Nephron progenitor cell (in vitro differentiated cells): ENCODE measurements at regions not wholly inside any gene's neighbourhood (a gene's known extent, or its start where the extent isn't known, plus 50 kb on each side); places are given as distances from the start of the nearest gene placed in this dataset.

ENCODE experiments used
- DNase-seq: peaks from one replicate; pipeline ENCODE4 v3.0.0; 2021
- H3K27ac Mint-ChIP-seq: 2 replicates; pipeline ENCODE4 v1.8.0; 2021; ENCODE audit warnings: mild to moderate bottlenecking, moderate library complexity, mixed read lengths
- H3K27me3 Mint-ChIP-seq: 2 replicates; pipeline ENCODE4 v1.8.0; 2021; ENCODE audit warnings: mild to moderate bottlenecking, low read depth, mixed read lengths; ENCODE audit not compliant: poor library complexity
- H3K36me3 Mint-ChIP-seq: 2 replicates; pipeline ENCODE4 v1.8.0; 2021; ENCODE audit warnings: low read depth, mixed read lengths
- H3K4me1 Mint-ChIP-seq: 2 replicates; pipeline ENCODE4 v1.8.0; 2021; ENCODE audit warnings: mixed read lengths
- H3K4me3 Mint-ChIP-seq: 2 replicates; pipeline ENCODE4 v1.8.0; 2021; ENCODE audit warnings: mild to moderate bottlenecking, moderate library complexity, mixed read lengths
- H3K9me3 Mint-ChIP-seq: 2 replicates; pipeline ENCODE4 v1.8.0; 2021; ENCODE audit warnings: mild to moderate bottlenecking, moderate library complexity, mixed read lengths
- CTCF ChIP-seq: fragments of 200-600 bp; sonication (generic); IDR thresholded peaks from 2 replicates; pipeline ENCODE4 v1.5.0; 2021; ENCODE audit warnings: antibody characterized with exemption

GRCh38 chr3:99516936-99517335 lies 121.5 kb upstream of the COL8A1 start:
- Mint-ChIP-seq H3K9me3 (no peaks in the 10 kb centered on the region), H3K27ac (no peak overlapping the region), H3K4me3 (no peak overlapping the region), H3K4me1 (no peaks in the 10 kb centered on the region), H3K27me3 (peaks cover 3% of the 10 kb centered on the region), H3K36me3 (no peaks in the 10 kb centered on the region)
- TF ChIP-seq CTCF = no peak
- no peak for DNase-seq

DNA sequence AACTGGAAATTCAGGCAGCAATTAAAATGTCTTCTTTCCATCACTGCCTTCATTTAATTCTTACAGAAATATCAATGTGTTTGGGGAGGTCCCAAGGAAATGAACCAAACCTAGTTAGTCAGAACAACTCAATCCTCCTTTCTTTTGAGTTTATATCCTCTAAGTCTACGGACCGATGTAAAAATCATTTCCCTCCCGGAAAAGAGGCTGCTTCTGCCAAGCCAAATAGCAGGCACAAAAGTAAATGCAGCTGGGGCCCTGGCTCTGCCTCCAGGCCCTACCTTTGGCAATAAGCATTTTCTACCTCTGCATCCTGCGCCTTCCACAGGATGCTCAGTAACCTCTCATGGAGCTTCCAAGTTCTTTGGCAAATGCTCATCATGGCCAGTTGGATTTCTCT lies 122.5 kb upstream of the COL8A1 start:
- no peak for DNase-seq
- H3K27me3 Mint-ChIP-seq = peaks cover 3% of the 10 kb centered on the region
- H3K4me1 Mint-ChIP-seq = no peaks in the 10 kb centered on the region
- H3K36me3 Mint-ChIP-seq = no peaks in the 10 kb centered on the region
- no peak overlapping the region for H3K27ac Mint-ChIP-seq
- no peaks in the 10 kb centered on the region for H3K9me3 Mint-ChIP-seq
- H3K4me3 Mint-ChIP-seq = no peak overlapping the region
- no peak for TF ChIP-seq CTCF

DNA sequence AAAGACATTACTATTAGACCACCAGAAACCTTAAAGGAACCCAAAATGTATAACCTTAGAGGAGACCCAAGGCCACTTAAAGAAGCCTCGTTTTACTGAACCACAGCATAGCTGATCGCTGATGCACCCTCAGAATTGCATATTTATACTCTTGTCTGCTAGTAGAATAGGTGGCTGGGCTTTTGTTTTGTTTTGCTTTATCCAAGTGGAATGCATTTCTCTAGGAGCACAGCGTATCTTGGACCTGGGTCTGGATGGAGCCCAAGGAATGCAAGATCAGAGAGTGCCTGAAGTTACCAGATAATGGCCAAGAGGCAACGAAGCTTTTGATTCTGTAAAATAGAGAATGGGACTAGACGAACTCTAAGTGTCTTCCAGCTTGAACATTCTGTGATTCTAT lies 129.2 kb upstream of the COL8A1 start:
- H3K4me3 Mint-ChIP-seq = no peak overlapping the region
- no peaks in the 10 kb centered on the region for H3K36me3 Mint-ChIP-seq
- no peak overlapping the region for H3K27ac Mint-ChIP-seq
- no peak for DNase-seq
- peaks cover 26% of the 10 kb centered on the region for H3K4me1 Mint-ChIP-seq
- no peaks in the 10 kb centered on the region for H3K27me3 Mint-ChIP-seq
- H3K9me3 Mint-ChIP-seq = no peaks in the 10 kb centered on the region
- TF ChIP-seq CTCF = no peak

- no peaks in the 10 kb centered on the region for H3K9me3 Mint-ChIP-seq
- H3K27ac Mint-ChIP-seq = peak overlapping the region; percentile 23
- peaks cover 36% of the 10 kb centered on the region for H3K4me1 Mint-ChIP-seq
- H3K4me3 Mint-ChIP-seq = no peak overlapping the region
- H3K36me3 Mint-ChIP-seq = no peaks in the 10 kb centered on the region
- peaks cover 2% of the 10 kb centered on the region for H3K27me3 Mint-ChIP-seq
- TF ChIP-seq CTCF = no peak
- no peak for DNase-seq
Observed at GRCh38 chr3:99508191-99508590, 130.2 kb upstream of the COL8A1 start.

GRCh38 chr3:99505646-99506269 lies 132.6 kb upstream of the COL8A1 start:
- no peaks in the 10 kb centered on the region for H3K36me3 Mint-ChIP-seq
- peaks cover 2% of the 10 kb centered on the region for H3K27me3 Mint-ChIP-seq
- H3K4me3 Mint-ChIP-seq = no peak overlapping the region
- no peak for TF ChIP-seq CTCF
- H3K9me3 Mint-ChIP-seq = no peaks in the 10 kb centered on the region
- DNase-seq = no peak
- no peak overlapping the region for H3K27ac Mint-ChIP-seq
- peaks cover 41% of the 10 kb centered on the region for H3K4me1 Mint-ChIP-seq

DNA sequence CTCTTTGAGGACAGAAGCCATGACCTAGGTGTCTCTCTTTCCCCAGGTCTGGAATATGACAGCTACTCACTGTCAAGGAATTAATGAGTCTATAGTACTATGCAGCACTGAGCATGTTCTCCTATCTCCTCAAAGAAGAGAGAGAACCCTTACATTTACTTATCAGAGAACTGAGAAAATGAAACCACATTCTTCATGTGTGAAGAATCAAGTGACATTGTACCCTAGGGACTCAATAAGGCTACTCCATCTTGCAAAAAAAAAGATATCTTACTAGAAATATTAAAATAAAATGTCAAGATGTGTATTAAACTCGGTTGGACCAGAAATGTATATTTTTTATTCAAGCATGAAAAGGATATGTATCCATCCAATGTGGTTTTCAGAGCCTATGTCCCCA lies 133.2 kb upstream of the COL8A1 start:
- H3K27ac Mint-ChIP-seq = no peak overlapping the region
- H3K4me1 Mint-ChIP-seq = peaks cover 41% of the 10 kb centered on the region
- no peaks in the 10 kb centered on the region for H3K36me3 Mint-ChIP-seq
- no peak for DNase-seq
- no peaks in the 10 kb centered on the region for H3K9me3 Mint-ChIP-seq
- no peak for TF ChIP-seq CTCF
- peaks cover 2% of the 10 kb centered on the region for H3K27me3 Mint-ChIP-seq
- no peak overlapping the region for H3K4me3 Mint-ChIP-seq
